Activated T-cell treated with anti-CD3 and anti-CD28 coated beads, Interleukin-2, amount 50 U/mL, for 1 hour (primary cell): ENCODE measurements at regions not wholly inside any gene's neighbourhood (a gene's known extent, or its start where the extent isn't known, plus 50 kb on each side); places are given as distances from the start of the nearest gene placed in this dataset.

Experiments used
- DNase-seq: peaks from one replicate; pipeline ENCODE4 v3.0.0-alpha.2; 2020

DNA sequence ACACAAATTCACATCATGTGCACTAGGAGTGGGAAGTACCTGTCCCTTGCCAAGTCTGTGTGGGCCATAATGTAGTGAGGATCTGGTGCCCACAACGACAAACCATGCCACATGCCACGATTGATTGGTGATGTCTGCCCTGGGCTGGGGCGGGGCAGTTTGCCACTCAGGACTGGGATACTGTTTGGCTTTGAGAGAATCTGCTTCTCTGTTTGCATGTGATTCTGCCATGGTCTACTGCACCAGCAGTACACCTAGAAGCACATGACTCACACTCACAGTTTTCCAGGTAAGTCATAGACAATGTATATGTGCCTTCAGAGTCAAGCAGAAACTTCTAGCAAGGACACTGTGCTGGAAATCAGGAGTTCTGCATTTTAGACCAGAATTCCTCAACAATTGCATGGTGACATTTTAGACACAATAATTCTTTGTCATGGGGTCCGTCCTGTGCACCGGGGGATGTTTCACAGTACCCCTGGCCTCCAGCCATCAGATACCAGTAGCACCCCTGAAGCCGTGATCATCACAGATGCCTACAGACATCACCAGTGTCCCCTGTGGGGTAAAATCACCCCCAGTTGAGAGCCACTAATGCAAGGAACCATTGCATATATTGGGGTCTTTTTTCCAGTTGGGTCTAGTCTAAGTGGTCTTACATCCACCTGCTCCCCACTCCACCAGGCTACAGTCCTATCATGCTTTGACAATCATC lies 278.3 kb downstream of the EIPR1 start:
- no peak for DNase-seq

DNA sequence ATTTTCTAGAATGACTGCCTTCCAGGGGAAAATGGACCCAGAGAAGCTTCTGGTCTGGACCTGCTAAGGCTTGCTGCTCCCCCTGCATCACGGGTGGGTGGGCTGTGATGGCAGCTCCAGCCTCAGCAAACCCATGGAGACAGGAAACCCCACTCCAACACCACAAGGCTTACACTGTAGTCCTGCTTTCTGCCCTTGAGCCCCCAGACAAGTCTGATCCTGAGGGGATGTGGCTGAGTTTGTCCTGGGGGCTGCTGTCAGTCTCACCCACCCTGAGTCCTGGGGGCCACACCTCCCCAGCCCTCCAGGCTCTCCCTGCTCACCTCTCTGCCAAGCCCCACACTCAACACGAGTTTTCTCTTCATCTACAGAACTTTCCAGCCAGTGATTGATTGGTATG lies 279.4 kb downstream of the EIPR1 start:
- no peak for DNase-seq

DNA sequence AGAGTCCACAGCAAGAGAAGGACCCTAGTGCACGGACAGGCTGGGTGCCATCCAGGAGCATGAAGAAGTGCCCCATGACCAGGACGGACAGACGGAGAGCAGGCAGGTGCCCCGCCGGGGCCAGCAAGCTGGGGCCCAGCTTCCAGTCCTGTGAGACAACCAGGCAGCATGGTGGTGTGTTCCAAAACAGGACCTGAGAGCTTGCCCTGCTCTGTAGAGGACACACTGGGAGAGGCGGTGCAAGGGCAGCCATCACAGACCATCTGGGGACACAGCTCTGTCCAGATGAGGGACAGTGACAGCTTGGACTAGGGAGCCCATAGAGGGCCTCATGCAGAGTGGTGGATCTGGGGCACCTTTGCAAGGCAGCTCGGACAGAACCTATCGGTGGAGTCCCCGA lies 279.8 kb downstream of the EIPR1 start:
- DNase-seq = no peak

DNA sequence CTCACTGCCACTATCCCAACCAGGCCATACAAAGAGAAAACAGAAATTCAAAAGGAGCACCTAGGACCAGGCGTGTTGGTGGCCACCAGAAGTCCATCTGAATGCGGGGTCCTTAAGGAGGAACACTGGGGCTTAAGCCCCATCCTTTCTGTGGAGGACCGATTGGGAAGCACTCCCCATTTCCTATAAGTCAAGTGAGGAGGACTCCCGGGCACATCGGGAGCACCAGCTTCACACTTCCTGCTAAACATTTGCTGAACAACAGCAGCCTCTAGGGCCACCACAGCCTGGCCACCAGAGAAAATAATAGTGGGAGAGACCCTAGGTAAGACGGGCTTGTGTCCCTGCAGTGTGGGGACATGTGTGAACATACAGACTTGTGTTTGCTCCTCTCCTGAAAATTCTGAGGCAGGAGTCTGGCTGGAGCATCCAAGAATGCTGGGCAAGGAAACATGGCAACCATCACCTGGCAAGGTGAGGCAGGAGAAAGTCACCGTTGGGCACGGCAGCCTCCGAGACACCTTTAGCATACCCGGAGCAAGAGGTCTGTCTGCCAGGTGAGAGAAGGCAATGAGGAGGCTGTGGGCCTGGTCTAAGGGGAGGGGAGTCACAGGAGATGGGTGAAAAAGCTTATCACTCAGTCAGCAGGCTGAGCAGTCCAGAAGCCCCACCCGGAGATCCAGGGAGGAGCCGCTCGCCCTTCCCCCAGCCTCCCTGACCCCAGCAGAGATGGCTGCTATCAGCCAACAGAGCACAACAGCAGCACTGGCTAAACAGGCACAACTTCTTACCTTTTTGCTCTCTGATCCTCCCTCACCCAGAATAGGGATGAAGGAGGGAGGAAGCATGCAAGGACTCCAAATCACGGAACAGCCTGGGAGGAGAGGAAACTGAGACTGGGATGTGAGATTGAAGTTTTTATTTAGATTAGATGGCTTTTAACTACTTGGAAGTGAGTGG lies 282.3 kb downstream of the EIPR1 start:
- no peak for DNase-seq

DNA sequence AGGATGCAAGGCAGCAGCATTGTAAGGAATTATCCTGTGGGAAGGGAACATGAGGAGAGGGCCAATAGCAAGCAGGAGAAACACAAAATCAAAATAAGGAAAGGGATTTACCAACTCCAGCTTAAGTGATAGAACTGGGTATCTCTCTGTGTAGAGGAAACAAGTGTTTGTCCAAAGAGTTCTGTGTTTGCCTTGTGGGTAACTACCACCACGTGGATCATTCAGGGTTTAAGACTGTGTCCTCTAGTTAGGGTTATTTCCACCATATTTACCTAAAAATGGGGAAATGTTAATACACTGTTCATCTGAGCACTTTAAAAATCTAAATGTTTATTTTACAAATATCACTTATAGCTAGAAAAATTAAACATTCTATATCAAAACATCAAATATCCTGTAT lies 283.3 kb downstream of the EIPR1 start:
- no peak for DNase-seq

DNA sequence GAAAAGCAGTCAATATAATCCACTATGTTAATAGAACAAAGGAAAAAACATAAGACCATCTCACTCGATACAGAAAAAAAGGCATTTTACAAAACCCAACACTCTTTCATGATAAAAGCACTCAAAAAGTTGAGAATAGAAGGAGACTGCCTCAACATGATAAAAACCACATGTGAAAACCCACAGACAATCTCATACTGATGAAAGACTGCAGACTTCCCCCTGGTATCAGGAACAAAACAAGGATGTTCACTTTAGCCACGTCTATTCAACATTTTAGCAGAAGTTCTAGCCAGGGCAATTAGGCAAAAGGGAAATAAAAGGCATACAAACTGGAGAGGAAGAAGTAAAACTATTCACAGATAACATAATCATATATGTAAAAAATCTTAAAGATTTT lies 285.9 kb downstream of the EIPR1 start:
- DNase-seq = no peak

DNA sequence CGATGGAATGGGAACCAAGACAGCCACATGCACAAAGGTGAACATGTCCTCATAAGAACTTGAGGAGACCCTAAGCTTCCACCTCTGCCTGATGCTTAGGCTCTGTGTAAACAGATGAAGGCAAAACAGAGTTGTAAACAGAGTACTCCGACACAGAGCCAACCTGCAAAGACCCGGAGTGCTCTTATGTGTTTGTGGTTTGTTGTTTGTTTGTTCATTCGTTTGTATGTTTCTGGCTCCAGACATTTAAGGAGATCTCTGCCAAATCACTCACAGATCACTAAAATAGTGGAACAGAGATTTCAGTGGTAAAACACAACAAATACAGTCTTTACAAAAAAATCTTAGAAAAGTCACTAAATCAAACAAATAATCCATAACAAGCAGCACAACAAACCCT lies 294.9 kb downstream of the EIPR1 start:
- DNase-seq = no peak

DNA sequence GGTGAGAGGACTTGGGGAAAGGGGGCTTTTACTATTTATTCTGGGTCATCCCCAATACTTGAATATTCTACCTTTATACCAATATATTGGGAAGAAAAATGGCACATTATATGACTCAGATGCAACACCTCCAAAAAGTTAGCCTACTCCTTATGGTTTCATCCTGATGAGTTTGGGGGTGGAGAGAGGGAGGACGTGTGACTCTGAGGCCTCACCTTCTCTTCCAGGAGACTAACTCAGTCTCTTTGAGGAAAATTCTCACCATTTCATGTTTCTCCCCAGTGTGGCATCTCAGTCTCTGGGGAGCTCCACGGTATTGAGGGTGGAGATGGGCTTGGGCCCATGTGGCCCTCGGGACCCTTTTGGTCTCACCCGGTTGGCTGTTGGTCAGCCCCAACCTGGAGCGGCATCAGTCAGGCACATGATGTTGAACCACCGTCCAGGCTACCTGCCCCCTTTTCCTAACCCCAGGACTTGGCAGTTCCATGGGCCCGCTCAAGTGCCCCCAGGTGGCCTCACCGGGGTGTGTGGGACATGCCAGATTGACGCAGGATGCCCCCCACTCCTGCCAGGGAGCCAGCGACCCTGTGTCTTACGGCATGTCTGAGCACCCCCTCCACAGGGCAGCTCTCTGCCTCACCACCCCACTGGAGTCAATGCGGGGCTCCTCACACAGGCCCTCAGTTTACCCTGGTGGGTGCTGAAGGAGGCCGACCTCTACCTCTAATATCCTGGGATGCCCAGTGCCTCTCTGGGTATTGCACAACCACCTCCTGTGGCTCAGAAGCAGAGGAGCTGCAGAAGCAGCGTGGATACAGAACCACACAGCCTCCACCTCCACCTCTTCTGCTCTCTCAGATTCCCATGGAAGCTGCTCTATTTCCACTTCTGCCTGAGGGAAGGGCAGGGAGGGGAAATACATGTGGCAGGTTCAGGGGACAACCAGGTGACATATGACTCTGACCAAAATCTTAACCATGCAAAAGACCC lies 297.4 kb downstream of the EIPR1 start:
- no peak for DNase-seq

DNA sequence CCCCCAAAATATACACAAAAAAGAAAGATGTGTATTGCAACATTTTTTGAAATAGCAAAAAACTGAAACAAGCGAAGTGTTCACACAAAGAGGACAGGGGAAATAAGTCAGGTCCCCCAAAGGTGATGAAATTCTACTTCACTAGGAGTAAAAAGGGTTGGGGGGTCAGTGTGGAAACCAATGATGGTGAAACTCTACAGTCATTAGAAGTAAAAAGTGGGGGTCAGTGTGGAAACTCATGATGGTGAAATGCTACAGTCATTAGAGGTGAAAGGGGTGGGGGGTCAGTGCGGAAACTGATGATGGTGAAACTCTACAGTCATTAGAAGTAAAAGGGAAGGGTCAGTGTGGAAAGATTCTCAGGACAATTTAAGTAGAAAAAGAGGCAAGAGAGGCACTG lies 298.2 kb downstream of the EIPR1 start:
- DNase-seq = no peak

DNA sequence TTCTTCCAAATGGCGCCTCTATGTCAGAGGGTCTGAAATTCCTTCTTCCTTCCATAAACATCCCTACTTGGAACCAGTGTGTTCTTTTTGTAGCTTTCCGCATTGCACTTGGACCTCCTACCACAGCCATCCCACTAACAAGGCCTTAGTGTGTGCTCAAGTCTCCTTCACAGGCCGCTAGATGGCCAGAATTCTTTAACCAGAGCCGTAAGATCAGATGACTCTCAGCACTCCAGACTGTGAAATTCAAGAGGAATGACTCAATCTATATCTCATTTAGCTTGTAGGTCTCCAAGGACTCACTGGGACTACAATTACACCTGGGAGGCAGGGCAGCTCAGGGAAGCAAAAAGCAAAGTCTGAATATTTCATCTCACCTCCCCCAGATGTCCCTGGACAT lies 298.9 kb downstream of the EIPR1 start:
- no peak for DNase-seq

DNA sequence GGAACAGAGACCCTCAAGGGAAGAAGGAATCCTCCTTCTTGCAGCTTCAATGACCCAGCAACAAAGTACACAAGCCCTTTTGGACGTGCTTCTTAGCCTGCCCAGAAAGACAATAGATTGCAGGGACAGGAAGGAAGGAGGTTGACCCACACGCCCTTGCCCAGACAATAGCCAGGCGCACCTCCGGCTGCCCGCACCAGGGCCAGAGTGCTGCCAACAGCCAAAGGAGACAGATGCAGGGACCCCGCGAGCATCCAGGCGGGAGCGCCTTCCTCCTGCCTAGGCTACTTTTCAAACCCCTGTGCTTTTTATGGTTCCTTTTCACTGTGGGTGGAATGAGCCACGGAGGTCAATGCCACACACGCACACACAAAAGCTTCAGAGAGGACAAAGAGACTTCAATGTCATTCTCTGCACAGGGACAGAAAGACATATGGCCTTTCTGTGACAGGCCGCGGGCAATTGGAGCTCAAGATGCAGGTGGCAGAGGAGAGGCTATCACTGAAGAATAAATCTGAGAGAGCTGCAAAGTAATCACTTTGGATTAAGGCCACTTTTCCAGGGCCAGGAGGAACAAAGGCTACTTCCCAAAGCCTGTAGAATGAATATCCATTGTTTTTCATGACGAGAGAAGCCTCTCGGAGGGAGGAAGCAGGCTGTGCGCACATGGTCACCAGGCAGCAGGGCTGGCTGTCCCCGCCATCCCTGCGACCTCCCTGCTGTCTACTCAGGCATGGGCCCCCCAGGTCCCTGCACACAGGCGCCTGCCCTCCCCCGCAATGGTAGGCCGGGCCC lies 300.6 kb downstream of the EIPR1 start:
- DNase-seq = no peak

DNA sequence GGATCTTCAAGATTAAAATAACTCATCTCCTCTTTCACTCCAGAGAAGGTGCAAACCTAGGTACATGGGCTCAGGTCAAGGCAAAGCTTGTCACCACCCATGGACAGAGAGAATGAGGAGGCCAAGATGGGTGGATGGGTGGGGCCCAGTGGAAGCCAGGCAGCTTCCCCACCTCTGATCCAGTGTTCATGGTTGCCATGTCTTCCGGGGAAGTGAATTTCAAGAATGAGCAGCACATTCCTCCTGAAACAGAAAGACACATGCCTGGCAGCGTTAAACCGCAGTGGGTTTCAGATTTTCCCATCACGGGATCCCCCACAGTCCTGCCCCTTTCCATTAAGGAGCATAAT lies 301.7 kb downstream of the EIPR1 start:
- DNase-seq = no peak

DNA sequence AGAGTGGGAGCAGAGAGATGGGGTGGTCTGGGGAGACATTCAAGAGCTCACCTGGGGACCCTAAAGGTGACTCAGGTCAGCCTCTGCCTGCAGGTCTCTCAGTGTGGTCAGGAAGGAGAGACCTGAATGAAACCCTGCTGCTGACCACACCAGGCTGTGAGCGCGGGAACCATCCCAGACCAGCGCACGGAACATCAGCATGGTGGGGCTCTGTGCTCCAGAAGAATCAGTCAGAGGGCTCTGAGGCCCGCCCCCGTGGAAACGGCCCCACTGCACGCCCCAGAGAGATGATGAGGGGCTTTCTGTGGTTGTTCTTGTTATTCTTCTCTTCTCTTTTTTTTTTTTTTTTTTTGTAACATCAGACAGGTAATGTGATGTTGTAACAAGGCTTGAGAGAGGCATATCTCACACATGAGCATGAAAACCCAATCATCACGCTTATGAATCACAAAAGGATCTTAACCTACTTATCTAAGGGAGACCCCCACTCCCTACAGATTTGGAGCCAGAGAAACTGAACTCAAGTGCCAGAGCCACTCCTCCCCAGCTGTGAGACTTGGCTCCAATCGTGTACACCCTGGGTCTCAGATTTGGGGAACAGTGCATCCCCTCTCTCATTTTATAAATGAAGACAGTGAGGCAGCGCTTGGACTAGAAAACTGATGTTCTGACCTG lies 302.2 kb downstream of the EIPR1 start:
- no peak for DNase-seq

DNA sequence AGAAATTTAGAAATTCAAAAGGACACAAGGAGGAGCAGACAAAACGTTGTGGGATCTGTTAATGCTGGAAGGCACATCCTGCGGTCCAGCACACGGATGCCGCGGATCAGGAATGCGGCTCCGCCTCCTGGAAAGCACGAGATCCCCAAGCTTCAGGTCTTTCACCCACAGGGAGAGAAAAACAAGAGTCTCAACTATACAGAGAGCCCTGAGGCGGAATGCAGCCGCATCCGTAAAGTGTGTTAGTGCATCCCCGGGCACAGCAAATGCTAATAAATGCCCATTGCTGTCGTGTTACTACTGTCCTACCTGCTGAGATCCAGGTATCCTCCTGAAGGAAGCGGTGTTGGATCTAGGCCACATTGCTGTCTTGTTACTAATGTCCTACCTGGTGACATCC lies 303.9 kb downstream of the EIPR1 start:
- DNase-seq = no peak

DNA sequence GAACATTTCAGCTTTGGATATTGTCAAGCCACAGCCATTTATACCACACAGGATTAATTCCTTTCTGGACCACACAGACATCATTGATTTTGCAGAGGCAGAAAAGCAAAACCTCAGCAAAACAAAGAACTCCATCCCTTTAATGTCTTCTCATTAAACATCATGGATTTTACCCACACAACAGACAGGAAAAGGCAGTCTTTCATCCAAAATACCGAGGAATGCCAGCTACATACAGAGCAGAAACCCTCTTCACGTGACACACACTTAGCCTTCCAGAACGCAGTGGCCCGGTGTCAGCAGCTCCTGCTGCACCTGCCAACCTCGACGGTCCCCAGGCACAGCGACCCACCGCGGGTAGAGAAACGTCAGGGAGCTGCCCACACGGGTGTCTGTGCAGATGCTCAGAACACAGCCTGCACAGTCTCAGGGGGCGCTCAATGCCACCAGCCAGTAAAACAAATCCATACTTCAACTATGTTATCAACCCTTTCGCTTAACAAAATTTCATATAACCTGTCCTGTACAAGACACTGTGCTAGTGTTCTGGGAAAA lies 304.5 kb downstream of the EIPR1 start:
- no peak for DNase-seq

DNA sequence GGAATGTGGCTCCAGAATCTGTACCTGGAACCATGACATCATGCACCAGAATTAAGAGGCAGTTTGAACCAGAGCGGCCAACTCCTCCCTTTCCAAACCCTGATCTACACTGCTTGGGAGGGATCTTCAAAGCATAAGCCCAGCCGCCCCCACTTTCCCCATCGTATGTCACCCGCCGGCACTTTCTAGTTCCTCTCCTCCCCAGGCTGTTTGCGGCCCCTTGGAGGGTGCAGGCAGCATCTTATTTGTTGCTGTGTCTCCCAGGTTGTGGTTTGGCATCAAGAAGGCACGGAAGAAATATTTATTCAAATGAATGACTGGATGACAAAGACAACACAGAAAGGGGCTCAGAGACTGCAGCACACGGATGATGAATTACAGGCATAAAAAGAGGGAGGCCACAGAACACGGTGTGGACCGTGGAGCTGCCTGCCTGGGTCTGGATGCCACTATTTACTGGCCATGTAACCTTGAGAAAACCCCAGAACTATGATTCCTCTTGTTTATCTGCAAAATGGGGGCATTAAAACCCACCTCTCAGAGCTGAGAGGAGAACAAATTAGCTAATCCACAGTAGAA lies 305.8 kb downstream of the EIPR1 start:
- no peak for DNase-seq

DNA sequence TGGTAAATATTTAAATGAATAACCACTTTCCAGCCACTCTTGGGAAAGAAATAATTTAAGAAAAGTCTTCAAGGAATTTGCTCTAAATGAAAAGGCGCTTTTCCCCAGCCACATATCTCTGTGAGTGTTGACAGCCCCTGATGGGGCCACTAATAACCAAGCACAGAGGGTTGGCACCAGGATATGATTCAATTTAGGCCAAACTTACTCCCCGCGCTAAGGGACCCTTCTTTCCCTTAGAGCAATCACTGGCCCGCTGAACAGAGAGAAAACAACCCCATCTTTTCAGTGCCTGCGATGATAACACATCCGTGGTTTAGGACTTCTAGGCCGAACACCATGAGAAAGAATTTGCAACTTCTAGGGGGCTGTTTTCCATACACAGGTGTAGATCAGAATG lies 310.8 kb downstream of the EIPR1 start:
- no peak for DNase-seq

DNA sequence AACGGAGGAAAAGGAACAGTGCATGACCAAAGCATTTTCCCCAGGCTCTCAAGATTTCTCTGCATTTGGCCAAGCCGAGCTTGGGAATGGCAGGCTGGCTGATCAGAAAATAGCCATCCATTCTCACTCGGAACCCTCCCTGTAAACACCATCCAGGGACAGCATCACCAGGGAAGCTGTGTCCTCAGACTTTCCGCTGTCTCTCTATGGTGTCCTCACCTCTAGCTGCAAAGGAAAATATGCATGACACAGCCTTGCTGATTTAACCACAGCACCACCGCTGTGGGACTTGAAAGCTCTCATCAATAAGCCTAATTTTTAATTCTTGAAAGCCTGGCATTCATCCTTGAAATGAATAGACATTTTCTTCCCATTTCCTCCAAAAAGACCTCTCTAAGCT lies 311.7 kb downstream of the EIPR1 start:
- DNase-seq = no peak

DNA sequence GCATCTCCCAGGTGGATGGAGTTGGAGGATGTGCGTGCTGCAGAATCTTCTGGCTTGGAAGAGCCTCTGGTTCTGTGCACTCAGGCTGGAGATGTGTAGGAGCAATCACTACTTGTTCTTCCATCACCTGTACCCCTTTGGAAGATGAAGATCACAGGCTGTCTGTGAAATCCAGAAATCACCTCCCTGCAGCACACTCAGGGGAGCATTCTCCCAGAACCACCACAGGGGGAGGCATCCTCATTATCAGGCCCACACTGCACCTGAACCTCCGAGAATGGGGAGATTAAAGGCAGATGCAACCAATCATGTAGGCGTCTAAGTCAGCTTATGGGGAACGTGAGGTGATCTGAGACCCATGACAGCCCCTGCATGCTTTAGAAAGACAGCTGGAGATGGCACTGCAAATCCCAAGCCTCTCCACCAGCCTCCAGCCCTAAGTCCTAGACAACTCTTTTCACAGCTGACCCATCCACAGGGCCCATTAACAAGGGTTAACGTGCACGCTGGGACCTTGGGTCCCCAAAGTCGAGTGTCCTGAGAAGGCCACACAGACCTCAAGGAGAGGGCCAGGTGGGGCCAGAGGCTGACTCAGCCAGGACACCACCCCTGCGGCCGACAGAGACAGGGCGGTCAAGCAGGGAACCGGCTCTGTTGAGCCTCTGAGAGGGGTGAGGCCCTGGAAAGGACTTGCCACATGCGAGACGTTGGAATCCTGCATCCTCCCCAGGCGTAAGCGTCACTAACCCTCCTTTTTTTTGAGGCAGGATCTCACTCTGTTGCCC lies 314.9 kb downstream of the EIPR1 start:
- no peak for DNase-seq

DNA sequence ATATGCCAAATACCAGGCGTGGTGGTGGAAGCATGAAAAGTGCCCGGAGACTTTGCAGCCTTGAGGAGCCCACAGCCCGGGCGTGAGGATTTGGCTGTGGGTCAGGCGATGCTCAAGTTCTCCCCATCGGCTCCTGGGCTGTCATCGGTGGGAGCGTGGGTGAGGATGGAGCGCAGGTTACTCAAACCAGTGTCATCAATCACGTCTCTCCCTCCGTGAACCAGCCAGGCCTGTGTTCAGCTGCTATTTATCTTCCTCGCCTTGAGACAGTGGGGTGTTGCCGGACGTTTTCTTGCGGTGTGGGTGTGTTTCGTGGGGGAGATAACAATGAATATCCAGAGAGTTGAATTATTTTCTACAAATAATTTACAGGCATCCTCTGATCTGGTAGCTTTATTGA lies 317.6 kb downstream of the EIPR1 start:
- DNase-seq = no peak
